ENCODE measurements at regions not wholly inside any gene's neighbourhood (a gene's known extent, or its start where the extent isn't known, plus 50 kb on each side); places are given as distances from the start of the nearest gene placed in this dataset.

GRCh38 chr12:25707056-25707455, 154.0 kb upstream of the LMNTD1 start:
- TF ChIP-seq TCF12 (IDR thresholded peaks at IDR 0.05; ENCODE audit: low read depth), result no peak
- TF ChIP-seq RAD21 (IDR thresholded peaks at IDR 0.05; ENCODE audit: low read depth), result no peak
- TF ChIP-seq FOXM1 (IDR thresholded peaks at IDR 0.05; ENCODE audit: borderline replicate concordance, low read depth), result no peak
- TF ChIP-seq EP300 (IDR thresholded peaks at IDR 0.05; ENCODE audit: borderline replicate concordance), result no peak
- TF ChIP-seq, protein P1, sequence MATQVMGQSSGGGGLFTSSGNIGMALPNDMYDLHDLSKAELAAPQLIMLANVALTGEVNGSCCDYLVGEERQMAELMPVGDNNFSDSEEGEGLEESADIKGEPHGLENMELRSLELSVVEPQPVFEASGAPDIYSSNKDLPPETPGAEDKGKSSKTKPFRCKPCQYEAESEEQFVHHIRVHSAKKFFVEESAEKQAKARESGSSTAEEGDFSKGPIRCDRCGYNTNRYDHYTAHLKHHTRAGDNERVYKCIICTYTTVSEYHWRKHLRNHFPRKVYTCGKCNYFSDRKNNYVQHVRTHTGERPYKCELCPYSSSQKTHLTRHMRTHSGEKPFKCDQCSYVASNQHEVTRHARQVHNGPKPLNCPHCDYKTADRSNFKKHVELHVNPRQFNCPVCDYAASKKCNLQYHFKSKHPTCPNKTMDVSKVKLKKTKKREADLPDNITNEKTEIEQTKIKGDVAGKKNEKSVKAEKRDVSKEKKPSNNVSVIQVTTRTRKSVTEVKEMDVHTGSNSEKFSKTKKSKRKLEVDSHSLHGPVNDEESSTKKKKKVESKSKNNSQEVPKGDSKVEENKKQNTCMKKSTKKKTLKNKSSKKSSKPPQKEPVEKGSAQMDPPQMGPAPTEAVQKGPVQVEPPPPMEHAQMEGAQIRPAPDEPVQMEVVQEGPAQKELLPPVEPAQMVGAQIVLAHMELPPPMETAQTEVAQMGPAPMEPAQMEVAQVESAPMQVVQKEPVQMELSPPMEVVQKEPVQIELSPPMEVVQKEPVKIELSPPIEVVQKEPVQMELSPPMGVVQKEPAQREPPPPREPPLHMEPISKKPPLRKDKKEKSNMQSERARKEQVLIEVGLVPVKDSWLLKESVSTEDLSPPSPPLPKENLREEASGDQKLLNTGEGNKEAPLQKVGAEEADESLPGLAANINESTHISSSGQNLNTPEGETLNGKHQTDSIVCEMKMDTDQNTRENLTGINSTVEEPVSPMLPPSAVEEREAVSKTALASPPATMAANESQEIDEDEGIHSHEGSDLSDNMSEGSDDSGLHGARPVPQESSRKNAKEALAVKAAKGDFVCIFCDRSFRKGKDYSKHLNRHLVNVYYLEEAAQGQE (IDR thresholded peaks at IDR 0.05; ENCODE audit: low read depth), result no peak
- TF ChIP-seq CREB1 (IDR thresholded peaks at IDR 0.05; ENCODE audit: low read depth), result no peak
- TF ChIP-seq NFIC (IDR thresholded peaks at IDR 0.05), result no peak
- TF ChIP-seq CEBPB (IDR thresholded peaks at IDR 0.05), result no peak
- TF ChIP-seq YY1 (IDR thresholded peaks at IDR 0.05; ENCODE audit: low read depth), result no peak
